ENCODE measurements at regions not wholly inside any gene's neighbourhood (a gene's known extent, or its start where the extent isn't known, plus 50 kb on each side); places are given as distances from the start of the nearest gene placed in this dataset.

- intact Hi-C loops (cut with micrococcal nuclease): no loop called here
- H3K27ac Mint-ChIP-seq: no peak overlapping the region
- DNase-seq: no peak
- H3K9me3 Mint-ChIP-seq: no peaks in the 10 kb centered on the region
- ChIA-PET POLR2A (no interaction called here), CTCF (no interaction called here)
- H3K36me3 Mint-ChIP-seq: no peaks in the 10 kb centered on the region
- H3K4me1 Mint-ChIP-seq (ENCODE audit: low read depth): no peaks in the 10 kb centered on the region
- no peak overlapping the region for H3K4me3 Mint-ChIP-seq
- H3K27me3 Mint-ChIP-seq: peaks cover 14% of the 10 kb centered on the region
Measured at GRCh38 chr6:3634280-3634816, 117.2 kb downstream of the PXDC1 start.

GRCh38 chr6:3633711-3634110 lies 117.8 kb downstream of the PXDC1 start:
- Mint-ChIP-seq H3K4me1 (ENCODE audit: low read depth) (no peaks in the 10 kb centered on the region), H3K27ac (no peak overlapping the region), H3K36me3 (no peaks in the 10 kb centered on the region), H3K27me3 (peaks cover 13% of the 10 kb centered on the region), H3K9me3 (no peaks in the 10 kb centered on the region), H3K4me3 (no peak overlapping the region)
- intact Hi-C loops (cut with micrococcal nuclease): no loop called here
- DNase-seq: no peak
- POLR2A ChIA-PET: no interaction called here
- CTCF ChIA-PET: no interaction called here

- Mint-ChIP-seq H3K27me3 (peaks cover 21% of the 10 kb centered on the region), H3K27ac (no peak overlapping the region), H3K9me3 (no peaks in the 10 kb centered on the region), H3K4me3 (no peak overlapping the region), H3K4me1 (ENCODE audit: low read depth) (no peaks in the 10 kb centered on the region), H3K36me3 (no peaks in the 10 kb centered on the region)
- DNase-seq: no peak
- ChIA-PET CTCF (no interaction called here), POLR2A (no interaction called here)
- intact Hi-C loops (cut with micrococcal nuclease): no loop called here
Measured at GRCh38 chr6:3631877-3632276, 119.6 kb downstream of the PXDC1 start.

GRCh38 chr6:3631186-3631585 lies 120.3 kb downstream of the PXDC1 start:
- DNase-seq: no peak
- CTCF ChIA-PET: no interaction called here
- intact Hi-C loops (cut with micrococcal nuclease): no loop called here

GRCh38 chr6:3630258-3630835 lies 121.2 kb downstream of the PXDC1 start:
- intact Hi-C loops (cut with micrococcal nuclease): no loop called here
- Mint-ChIP-seq H3K27ac (no peak overlapping the region), H3K4me1 (ENCODE audit: low read depth) (no peaks in the 10 kb centered on the region), H3K4me3 (no peak overlapping the region), H3K27me3 (peaks cover 24% of the 10 kb centered on the region), H3K9me3 (no peaks in the 10 kb centered on the region), H3K36me3 (no peaks in the 10 kb centered on the region)
- no peak for DNase-seq
- POLR2A ChIA-PET: no interaction called here
- CTCF ChIA-PET: no interaction called here

More at GRCh38 chr6:3631186-3631585, 120.3 kb downstream of the PXDC1 start:
- no peaks in the 10 kb centered on the region for H3K4me1 Mint-ChIP-seq (ENCODE audit: low read depth)
- peaks cover 21% of the 10 kb centered on the region for H3K27me3 Mint-ChIP-seq
- H3K36me3 Mint-ChIP-seq: no peaks in the 10 kb centered on the region
- H3K4me3 Mint-ChIP-seq: no peak overlapping the region
- H3K9me3 Mint-ChIP-seq: no peaks in the 10 kb centered on the region
- POLR2A ChIA-PET: no interaction called here
- H3K27ac Mint-ChIP-seq: no peak overlapping the region

GRCh38 chr6:3627956-3628835 lies 123.3 kb downstream of the PXDC1 start:
- H3K4me1 Mint-ChIP-seq (ENCODE audit: low read depth): no peaks in the 10 kb centered on the region
- no peak overlapping the region for H3K4me3 Mint-ChIP-seq
- no peak for DNase-seq
- CTCF ChIA-PET: no interaction called here
- H3K27ac Mint-ChIP-seq: no peak overlapping the region
- H3K9me3 Mint-ChIP-seq: no peaks in the 10 kb centered on the region
- H3K36me3 Mint-ChIP-seq: no peaks in the 10 kb centered on the region
- intact Hi-C loops (cut with micrococcal nuclease): no loop called here
- peaks cover 34% of the 10 kb centered on the region for H3K27me3 Mint-ChIP-seq
- POLR2A ChIA-PET: no interaction called here

GRCh38 chr6:3627501-3627900 lies 124.0 kb downstream of the PXDC1 start:
- H3K4me3 Mint-ChIP-seq: no peak overlapping the region
- H3K27me3 Mint-ChIP-seq: peaks cover 37% of the 10 kb centered on the region
- H3K27ac Mint-ChIP-seq: no peak overlapping the region
- no peak for DNase-seq
- intact Hi-C loops (cut with micrococcal nuclease): no loop called here
- POLR2A ChIA-PET: no interaction called here
- H3K4me1 Mint-ChIP-seq (ENCODE audit: low read depth): no peaks in the 10 kb centered on the region
- no peaks in the 10 kb centered on the region for H3K9me3 Mint-ChIP-seq
- CTCF ChIA-PET: no interaction called here
- no peaks in the 10 kb centered on the region for H3K36me3 Mint-ChIP-seq

GRCh38 chr6:3625980-3626563 lies 125.4 kb downstream of the PXDC1 start:
- Mint-ChIP-seq H3K4me3 (no peak overlapping the region), H3K27ac (no peak overlapping the region), H3K36me3 (no peaks in the 10 kb centered on the region), H3K27me3 (peaks cover 38% of the 10 kb centered on the region), H3K9me3 (no peaks in the 10 kb centered on the region), H3K4me1 (ENCODE audit: low read depth) (no peaks in the 10 kb centered on the region)
- POLR2A ChIA-PET: no interaction called here
- intact Hi-C loops (cut with micrococcal nuclease): no loop called here
- CTCF ChIA-PET: interaction anchor here (1.0 kb wide), 1 partner anchor 106 kb away, joined by 3 read pairs; no protein-coding TSS in a partner anchor
- no peak for DNase-seq

- Mint-ChIP-seq H3K4me3 (no peak overlapping the region), H3K27me3 (peaks cover 37% of the 10 kb centered on the region), H3K4me1 (ENCODE audit: low read depth) (no peaks in the 10 kb centered on the region), H3K36me3 (no peaks in the 10 kb centered on the region), H3K27ac (no peak overlapping the region), H3K9me3 (no peaks in the 10 kb centered on the region)
- no peak for DNase-seq
- ChIA-PET POLR2A (no interaction called here), CTCF (interaction anchor here (1.0 kb wide), 1 partner anchor 107 kb away, joined by 3 read pairs; no protein-coding TSS in a partner anchor)
- intact Hi-C loops (cut with micrococcal nuclease): no loop called here
Measured at GRCh38 chr6:3625149-3625979, 126.1 kb downstream of the PXDC1 start.

- H3K4me1 Mint-ChIP-seq (ENCODE audit: low read depth): no peaks in the 10 kb centered on the region
- no peaks in the 10 kb centered on the region for H3K9me3 Mint-ChIP-seq
- H3K4me3 Mint-ChIP-seq: no peak overlapping the region
- ChIA-PET POLR2A (no interaction called here), CTCF (interaction anchor here (1.0 kb wide), 1 partner anchor 108 kb away, joined by 3 read pairs; no protein-coding TSS in a partner anchor)
- no peak for DNase-seq
- H3K27ac Mint-ChIP-seq: no peak overlapping the region
- H3K36me3 Mint-ChIP-seq: no peaks in the 10 kb centered on the region
- intact Hi-C loops (cut with micrococcal nuclease): no loop called here
- H3K27me3 Mint-ChIP-seq: peaks cover 38% of the 10 kb centered on the region
Measured at GRCh38 chr6:3624250-3625136, 127.0 kb downstream of the PXDC1 start.

GRCh38 chr6:3623451-3624249 lies 127.9 kb downstream of the PXDC1 start:
- no peaks in the 10 kb centered on the region for H3K36me3 Mint-ChIP-seq
- H3K4me3 Mint-ChIP-seq: no peak overlapping the region
- DNase-seq: no peak
- CTCF ChIA-PET: no interaction called here
- intact Hi-C loops (cut with micrococcal nuclease): no loop called here
- H3K27me3 Mint-ChIP-seq: peaks cover 35% of the 10 kb centered on the region
- H3K4me1 Mint-ChIP-seq (ENCODE audit: low read depth): no peaks in the 10 kb centered on the region
- no peaks in the 10 kb centered on the region for H3K9me3 Mint-ChIP-seq
- POLR2A ChIA-PET: no interaction called here
- H3K27ac Mint-ChIP-seq: no peak overlapping the region

Measured in activated CD4-positive, alpha-beta memory T cell treated with anti-CD3 and anti-CD28 coated beads for 36 hours (primary cell).